ENCODE measurements at regions not wholly inside any gene's neighbourhood (a gene's known extent, or its start where the extent isn't known, plus 50 kb on each side); places are given as distances from the start of the nearest gene placed in this dataset.
A peak's percentile ranks its signal among the peaks of the same experiment; 100 is the strongest.

DNA sequence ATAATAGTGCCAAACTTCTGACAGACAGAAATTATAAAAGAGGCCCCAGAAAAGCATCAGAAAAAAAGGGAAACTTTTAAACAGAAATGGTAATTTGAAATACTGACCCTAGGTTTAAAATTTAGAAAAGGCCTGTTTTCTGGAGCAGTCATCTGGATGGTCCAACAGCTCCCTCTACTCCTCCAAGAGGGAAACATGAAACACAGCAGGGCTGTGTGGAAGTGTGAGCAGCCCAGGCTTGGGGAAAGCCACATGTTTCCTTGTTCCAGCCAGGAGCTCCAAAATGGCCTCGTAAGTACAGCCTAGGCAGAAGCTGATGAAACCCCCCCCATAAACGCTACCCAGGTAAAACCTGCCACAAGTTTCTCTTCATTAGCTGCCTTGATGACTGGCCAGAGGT, 499.3 kb upstream of the ADAMTS16 start:
- DNase-seq (ENCODE audit: low read depth) = no peak

DNA sequence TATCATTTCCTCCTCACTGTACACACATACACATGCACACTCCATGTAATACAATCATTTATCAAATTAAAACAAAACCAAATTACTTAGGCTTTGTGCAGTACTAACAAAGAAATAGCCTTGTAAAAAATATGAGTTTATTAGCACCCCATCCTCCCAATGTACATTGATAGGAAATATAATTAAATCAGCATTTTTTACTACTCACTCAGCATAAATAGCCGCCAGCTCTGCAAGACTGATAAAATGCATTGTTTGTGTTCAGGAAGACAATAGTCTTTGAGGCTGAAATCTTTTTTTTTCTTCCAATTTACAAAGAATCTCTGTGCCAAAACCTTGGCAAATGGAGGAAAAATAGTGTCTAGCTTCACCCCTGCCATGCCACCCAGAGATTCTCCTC, 497.6 kb upstream of the ADAMTS16 start:
- DNase-seq (ENCODE audit: low read depth) = no peak

GRCh38 chr5:4643190-4643589, 496.9 kb upstream of the ADAMTS16 start:
- DNase-seq (ENCODE audit: low read depth) = no peak

DNA sequence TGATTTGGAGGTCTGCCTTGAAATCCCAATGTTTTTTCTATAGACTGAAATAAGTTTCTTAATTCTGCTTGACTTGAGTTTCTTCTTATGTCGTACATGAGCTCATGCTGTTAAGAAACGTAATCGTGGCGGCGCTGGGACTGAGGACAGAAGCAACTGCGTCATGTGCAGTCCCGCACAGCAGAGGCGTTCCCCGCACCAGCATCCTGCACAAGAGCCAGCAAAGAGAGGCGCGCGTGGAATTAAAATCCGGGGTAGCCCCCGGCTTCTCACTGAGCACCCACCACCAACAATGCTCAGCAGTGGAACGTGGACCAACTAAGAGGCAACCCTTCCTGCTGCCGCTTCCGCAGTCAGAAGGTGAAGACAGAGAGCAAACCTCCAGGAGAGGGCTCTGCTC, 496.2 kb upstream of the ADAMTS16 start:
- no peak for DNase-seq (ENCODE audit: low read depth)

- DNase-seq (ENCODE audit: low read depth) = no peak
Observed at GRCh38 chr5:4646715-4647375, 493.3 kb upstream of the ADAMTS16 start.

GRCh38 chr5:4647955-4648354, 492.2 kb upstream of the ADAMTS16 start:
- DNase-seq (ENCODE audit: low read depth) = no peak

DNA sequence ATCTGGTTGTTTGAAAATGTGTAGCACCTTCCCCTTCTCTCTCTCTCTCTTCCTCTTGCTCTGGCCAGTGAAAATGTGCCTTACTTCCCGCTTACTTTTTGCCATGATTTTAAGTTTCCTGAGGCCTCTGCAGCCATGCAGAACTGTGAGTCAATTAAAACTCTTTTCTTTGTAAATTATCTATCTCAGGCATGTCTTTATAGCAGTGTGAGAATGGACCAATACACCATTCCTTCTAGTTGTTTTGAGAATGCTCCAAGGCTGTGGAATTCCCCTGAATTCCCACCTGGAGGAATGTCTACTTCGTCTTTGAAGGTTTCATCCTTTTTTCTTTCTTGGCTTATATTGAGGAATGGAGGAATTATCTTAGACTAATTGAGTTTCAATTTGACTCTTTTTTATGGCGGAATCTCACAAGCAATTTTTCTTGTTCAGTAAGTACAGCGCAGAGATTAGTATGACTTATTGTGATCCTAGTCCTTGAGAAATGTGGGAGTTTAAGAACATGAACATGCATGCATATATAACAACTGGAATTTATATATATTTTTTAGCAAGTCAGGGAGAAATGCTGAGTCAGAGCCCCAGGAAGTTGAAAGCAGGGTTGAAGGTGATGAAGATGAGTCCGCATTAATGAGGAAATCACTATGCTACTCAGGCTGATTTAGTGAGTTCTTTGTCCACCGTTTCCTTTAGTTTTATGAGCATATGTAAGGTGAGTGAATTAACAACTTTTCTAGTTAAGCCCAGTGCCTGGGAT, 488.1 kb upstream of the ADAMTS16 start:
- no peak for DNase-seq (ENCODE audit: low read depth)

GRCh38 chr5:4653475-4653874, 486.7 kb upstream of the ADAMTS16 start:
- DNase-seq (ENCODE audit: low read depth) = no peak

DNA sequence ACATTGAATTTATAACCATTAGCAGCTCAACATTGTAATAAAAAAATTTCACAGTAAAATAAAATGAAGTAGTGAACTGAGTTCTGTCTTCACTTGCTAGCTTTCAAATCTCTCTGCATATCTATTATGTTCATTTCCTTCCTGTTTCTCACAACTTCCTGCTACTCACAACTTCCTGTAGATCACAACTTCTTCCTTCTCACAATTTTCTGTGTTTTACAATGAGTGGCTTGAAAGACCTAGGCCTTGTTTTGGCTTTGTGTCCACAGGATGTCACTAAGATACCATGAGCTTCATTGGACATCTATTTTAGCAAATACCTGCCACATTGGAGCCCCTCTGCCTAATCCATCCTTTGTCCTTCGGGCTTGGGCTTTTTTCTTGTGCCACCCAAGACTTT, 480.3 kb upstream of the ADAMTS16 start:
- no peak for DNase-seq (ENCODE audit: low read depth)

GRCh38 chr5:4661326-4661725, 478.8 kb upstream of the ADAMTS16 start:
- no peak for DNase-seq (ENCODE audit: low read depth)

DNA sequence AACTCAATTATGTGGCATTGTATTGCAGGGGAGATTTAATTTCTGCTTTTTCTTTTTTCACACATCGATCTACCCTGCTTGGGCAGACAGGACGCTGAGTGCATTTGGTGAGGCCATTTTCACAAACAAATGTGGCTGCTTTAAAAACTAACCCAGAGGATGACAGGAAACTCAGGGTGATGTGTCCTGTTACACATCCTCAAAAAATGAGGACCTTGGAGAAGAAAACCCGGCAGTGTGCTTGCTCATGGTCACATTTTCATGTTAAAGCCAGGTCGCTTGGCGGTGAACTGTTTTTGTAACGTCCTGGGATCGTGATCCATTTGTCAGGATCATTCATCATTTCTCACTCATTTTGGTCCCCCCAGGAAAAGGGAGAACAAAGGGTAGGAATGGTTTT, 478.3 kb upstream of the ADAMTS16 start:
- no peak for DNase-seq (ENCODE audit: low read depth)

GRCh38 chr5:4662756-4663155, 477.4 kb upstream of the ADAMTS16 start:
- DNase-seq (ENCODE audit: low read depth) = no peak

GRCh38 chr5:4665911-4666310, 474.2 kb upstream of the ADAMTS16 start:
- DNase-seq (ENCODE audit: low read depth) = no peak

DNA sequence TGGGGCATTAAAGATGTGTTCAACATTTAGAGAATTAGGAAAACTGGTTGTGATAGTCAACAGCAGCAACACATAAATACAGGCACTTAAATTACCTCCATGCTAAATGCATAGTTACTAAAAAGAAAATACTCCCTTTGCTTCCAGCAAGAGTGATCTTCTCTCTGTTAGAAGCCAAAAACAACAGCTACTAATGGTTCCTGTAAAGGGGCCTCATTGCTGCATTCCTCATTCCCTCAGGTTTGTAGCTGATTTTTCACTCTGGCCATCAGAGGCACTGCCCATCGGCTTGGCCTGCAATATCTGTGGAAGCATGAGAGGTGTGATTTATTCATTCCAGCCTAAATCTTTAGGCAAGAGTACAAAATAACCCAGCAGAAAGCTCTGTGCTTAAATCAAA, 466.0 kb upstream of the ADAMTS16 start:
- no peak for DNase-seq (ENCODE audit: low read depth)

GRCh38 chr5:4676934-4677333, 463.2 kb upstream of the ADAMTS16 start:
- DNase-seq (ENCODE audit: low read depth) = no peak

DNA sequence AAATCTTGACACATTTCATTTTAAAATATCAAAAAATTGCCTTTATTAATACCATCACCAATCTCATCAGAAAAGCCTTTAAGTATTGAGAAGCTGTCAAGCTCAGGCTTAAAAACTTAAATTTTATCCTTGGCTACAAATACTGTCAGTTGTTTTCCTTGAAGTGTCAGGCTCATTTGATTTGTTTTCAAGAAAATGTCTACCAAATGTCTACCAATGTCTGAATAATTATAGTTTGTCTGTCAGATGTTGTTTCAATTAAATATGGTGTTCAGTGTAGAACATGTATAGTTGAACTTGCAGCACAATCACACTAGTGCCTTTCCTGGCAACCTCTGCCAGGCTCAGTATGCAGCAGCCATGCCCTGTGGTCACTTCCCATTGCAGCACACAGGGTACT, 455.2 kb upstream of the ADAMTS16 start:
- DNase-seq (ENCODE audit: low read depth) = no peak

- no peak for DNase-seq (ENCODE audit: low read depth)
Observed at GRCh38 chr5:4698596-4698995, 441.5 kb upstream of the ADAMTS16 start.

- DNase-seq (ENCODE audit: low read depth) = no peak
Observed at GRCh38 chr5:4699592-4699991, 440.5 kb upstream of the ADAMTS16 start.

- peak; percentile 2 for DNase-seq (ENCODE audit: low read depth)
Observed at GRCh38 chr5:4700069-4700468, 440.1 kb upstream of the ADAMTS16 start.

GRCh38 chr5:4700871-4701270, 439.3 kb upstream of the ADAMTS16 start:
- no peak for DNase-seq (ENCODE audit: low read depth)

- DNase-seq (ENCODE audit: low read depth) = no peak
Observed at GRCh38 chr5:4703931-4704458, 436.1 kb upstream of the ADAMTS16 start.

DNA sequence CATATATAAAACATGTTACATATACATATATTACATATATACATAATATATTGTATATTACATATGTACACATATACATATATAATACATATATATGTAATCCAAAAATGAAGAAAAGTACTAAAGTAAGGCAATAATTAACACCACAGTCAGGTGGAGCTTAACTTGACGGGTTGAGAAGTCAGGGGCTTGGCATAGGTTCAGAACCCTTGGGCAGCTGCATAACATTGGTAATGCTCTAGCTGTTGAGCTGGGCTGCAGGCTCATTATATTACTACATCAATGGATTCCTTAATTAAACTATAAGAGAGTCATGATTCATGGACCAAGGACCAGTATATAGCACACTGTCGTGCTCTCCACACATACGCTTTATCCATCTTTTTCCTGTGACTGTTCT, 435.2 kb upstream of the ADAMTS16 start:
- DNase-seq (ENCODE audit: low read depth) = no peak

GRCh38 chr5:4716781-4717180, 423.3 kb upstream of the ADAMTS16 start:
- DNase-seq (ENCODE audit: low read depth) = no peak

DNA sequence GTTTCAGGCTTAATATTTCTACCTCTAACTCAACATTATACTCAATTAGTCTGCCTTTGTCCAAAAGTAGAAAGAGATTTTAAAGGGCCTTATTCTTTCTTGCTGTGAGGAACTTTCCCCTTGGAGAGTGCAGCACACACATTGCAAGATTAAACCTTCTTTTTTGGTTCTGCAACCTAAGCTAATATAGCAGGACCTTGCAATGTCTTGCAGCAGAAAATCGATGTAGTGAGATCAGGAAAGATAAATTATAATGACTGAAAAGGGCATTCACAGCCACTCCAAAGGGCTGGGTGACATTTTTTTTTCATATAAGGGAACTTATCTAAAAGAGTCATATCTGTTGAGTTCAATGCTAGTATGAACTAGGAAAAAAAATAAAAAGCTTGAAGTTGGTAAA, 422.7 kb upstream of the ADAMTS16 start:
- DNase-seq (ENCODE audit: low read depth) = no peak
